Loucy (cell line): ENCODE measurements at regions not wholly inside any gene's neighbourhood (a gene's known extent, or its start where the extent isn't known, plus 50 kb on each side); places are given as distances from the start of the nearest gene placed in this dataset.

ENCODE experiments used
- H2AFZ ChIP-seq: fragments of 200-600 bp; sonication (generic); 2 replicates; pipeline ENCODE4 v1.6.0; 2016; ENCODE audit warnings: antibody characterized with exemption, mild to moderate bottlenecking, low read length, moderate library complexity
- H3F3A ChIP-seq: fragments of 200-600 bp; 2 replicates; pipeline ENCODE4 v1.6.0; 2016; ENCODE audit warnings: antibody characterized with exemption, low read depth, mild to moderate bottlenecking
- H3K27me3 ChIP-seq: fragments of 200-600 bp; sonication (generic); 2 replicates; pipeline ENCODE4 v1.6.1; 2014; ENCODE audit warnings: low read length, mild to moderate bottlenecking; ENCODE audit not compliant: insufficient read depth, poor library complexity, severe bottlenecking
- H3K36me3 ChIP-seq: fragments of 200-600 bp; sonication (generic); 2 replicates; pipeline ENCODE4 v1.6.1; 2016; ENCODE audit warnings: low read length; ENCODE audit not compliant: insufficient read depth
- H3K4me1 ChIP-seq: fragments of 200-600 bp; sonication (generic); 2 replicates; pipeline ENCODE4 v1.5.1; 2014; ENCODE audit warnings: low read length, mild to moderate bottlenecking; ENCODE audit not compliant: insufficient read depth, poor library complexity, severe bottlenecking
- H3K4me2 ChIP-seq: fragments of 200-600 bp; sonication (generic); 2 replicates; pipeline ENCODE4 v1.6.0; 2014; ENCODE audit warnings: antibody characterized with exemption, low read length, low read depth, mild to moderate bottlenecking; ENCODE audit not compliant: poor library complexity, severe bottlenecking
- H3K4me3 ChIP-seq: fragments of 200-600 bp; sonication (generic); 2 replicates; pipeline ENCODE4 v1.5.1; 2014; ENCODE audit warnings: low read length, mild to moderate bottlenecking, mixed read lengths; ENCODE audit not compliant: poor library complexity, severe bottlenecking
- H3K79me2 ChIP-seq: fragments of 200-600 bp; sonication (generic); 2 replicates; pipeline ENCODE4 v1.6.1; 2014; ENCODE audit warnings: low read length; ENCODE audit not compliant: insufficient read depth
- H3K9ac ChIP-seq: fragments of 200-600 bp; sonication (generic); 2 replicates; pipeline ENCODE4 v1.6.0; 2014; ENCODE audit warnings: mild to moderate bottlenecking, low read depth, low read length, moderate library complexity; ENCODE audit not compliant: poor library complexity, severe bottlenecking
- H3K9me2 ChIP-seq: fragments of 200-600 bp; sonication (generic); replicated peaks from 2 replicates; pipeline ENCODE4 v1.6.1; 2016; ENCODE audit warnings: low read depth, low read length, mixed read lengths
- H3K9me3 ChIP-seq: fragments of 200-600 bp; sonication (generic); 2 replicates; pipeline ENCODE4 v1.6.1; 2014; ENCODE audit warnings: mild to moderate bottlenecking, antibody characterized with exemption, low read length, low read depth; ENCODE audit not compliant: insufficient read depth
- H4K20me1 ChIP-seq: fragments of 200-600 bp; sonication (generic); 2 replicates; pipeline ENCODE4 v1.6.0; 2014; ENCODE audit warnings: antibody characterized with exemption, low read length, mild to moderate bottlenecking; ENCODE audit not compliant: insufficient read depth, poor library complexity, severe bottlenecking
- EZH2phosphoT487 ChIP-seq: fragments of 200-600 bp; IDR thresholded peaks from 2 replicates; pipeline ENCODE4 v1.6.1; 2018; ENCODE audit warnings: antibody characterized with exemption, mild to moderate bottlenecking, moderate library complexity, borderline replicate concordance
- TF ChIP-seq, protein P1 (sequence below): fragments of 200-600 bp; sonication (generic); conservative IDR thresholded peaks from 2 replicates; pipeline ENCODE4 v1.5.1; 2014; ENCODE audit warnings: mild to moderate bottlenecking, antibody characterized with exemption, low read length

GRCh38 chr13:40352380-40352778, 314.1 kb downstream of the FOXO1 start:
- TF ChIP-seq, protein P1, sequence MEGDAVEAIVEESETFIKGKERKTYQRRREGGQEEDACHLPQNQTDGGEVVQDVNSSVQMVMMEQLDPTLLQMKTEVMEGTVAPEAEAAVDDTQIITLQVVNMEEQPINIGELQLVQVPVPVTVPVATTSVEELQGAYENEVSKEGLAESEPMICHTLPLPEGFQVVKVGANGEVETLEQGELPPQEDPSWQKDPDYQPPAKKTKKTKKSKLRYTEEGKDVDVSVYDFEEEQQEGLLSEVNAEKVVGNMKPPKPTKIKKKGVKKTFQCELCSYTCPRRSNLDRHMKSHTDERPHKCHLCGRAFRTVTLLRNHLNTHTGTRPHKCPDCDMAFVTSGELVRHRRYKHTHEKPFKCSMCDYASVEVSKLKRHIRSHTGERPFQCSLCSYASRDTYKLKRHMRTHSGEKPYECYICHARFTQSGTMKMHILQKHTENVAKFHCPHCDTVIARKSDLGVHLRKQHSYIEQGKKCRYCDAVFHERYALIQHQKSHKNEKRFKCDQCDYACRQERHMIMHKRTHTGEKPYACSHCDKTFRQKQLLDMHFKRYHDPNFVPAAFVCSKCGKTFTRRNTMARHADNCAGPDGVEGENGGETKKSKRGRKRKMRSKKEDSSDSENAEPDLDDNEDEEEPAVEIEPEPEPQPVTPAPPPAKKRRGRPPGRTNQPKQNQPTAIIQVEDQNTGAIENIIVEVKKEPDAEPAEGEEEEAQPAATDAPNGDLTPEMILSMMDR = no peak
- TF ChIP-seq EZH2phosphoT487 = no peak
- no peak overlapping the region for H3K9ac ChIP-seq
- H4K20me1 ChIP-seq = no peaks in the 10 kb centered on the region

GRCh38 chr13:40352802-40353562, 313.5 kb downstream of the FOXO1 start:
- no peaks in the 10 kb centered on the region for H3K9me2 ChIP-seq
- no peaks in the 10 kb centered on the region for H4K20me1 ChIP-seq
- H3K36me3 ChIP-seq = no peaks in the 10 kb centered on the region
- H3K79me2 ChIP-seq = no peaks in the 10 kb centered on the region
- no peaks in the 10 kb centered on the region for H3F3A ChIP-seq
- no peak overlapping the region for H3K4me2 ChIP-seq
- no peak overlapping the region for H2AFZ ChIP-seq
- no peak for TF ChIP-seq EZH2phosphoT487
- TF ChIP-seq, protein P1 = no peak
- H3K4me3 ChIP-seq = no peak overlapping the region
- H3K9me3 ChIP-seq = no peaks in the 10 kb centered on the region
- H3K4me1 ChIP-seq = no peaks in the 10 kb centered on the region
- no peak overlapping the region for H3K9ac ChIP-seq
- no peaks in the 10 kb centered on the region for H3K27me3 ChIP-seq

More at GRCh38 chr13:40352380-40352778, 314.1 kb downstream of the FOXO1 start:
- no peak overlapping the region for H3K4me2 ChIP-seq
- no peak overlapping the region for H2AFZ ChIP-seq
- H3K4me1 ChIP-seq = no peaks in the 10 kb centered on the region
- H3F3A ChIP-seq = no peaks in the 10 kb centered on the region
- H3K9me3 ChIP-seq = no peaks in the 10 kb centered on the region
- no peak overlapping the region for H3K4me3 ChIP-seq
- no peaks in the 10 kb centered on the region for H3K79me2 ChIP-seq
- no peaks in the 10 kb centered on the region for H3K36me3 ChIP-seq
- H3K9me2 ChIP-seq = no peaks in the 10 kb centered on the region
- H3K27me3 ChIP-seq = no peaks in the 10 kb centered on the region

DNA sequence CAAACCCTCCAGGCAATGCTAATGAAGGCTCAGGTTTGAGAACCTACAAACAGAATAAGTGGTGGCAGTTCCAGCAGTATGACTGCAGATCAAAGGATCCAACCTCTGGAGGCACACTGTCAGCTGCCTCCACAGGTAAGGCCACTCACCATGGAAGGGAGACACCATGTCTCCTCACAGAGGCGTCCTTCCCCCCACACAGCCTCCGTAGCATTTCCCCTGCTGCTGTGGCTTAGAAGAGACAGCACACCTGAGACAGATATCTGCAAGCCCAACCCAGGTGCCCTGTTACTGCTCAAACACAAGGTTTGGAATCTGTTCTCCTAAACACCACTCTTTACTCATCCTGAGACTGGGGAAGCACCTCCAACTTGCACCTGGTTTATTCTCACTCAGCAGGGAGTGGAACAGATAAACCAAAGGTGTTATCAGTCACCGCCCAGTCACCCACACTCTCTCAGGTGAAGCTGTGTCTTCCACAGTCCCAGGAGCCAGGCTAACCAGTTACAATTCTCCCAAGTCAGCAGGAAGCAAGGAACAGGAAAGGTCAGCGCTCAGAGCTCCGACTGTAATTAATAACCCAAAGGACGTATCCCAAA, 311.2 kb downstream of the FOXO1 start:
- Histone ChIP-seq H2AFZ (no peak overlapping the region), H3K4me3 (no peak overlapping the region), H3K4me1 (no peaks in the 10 kb centered on the region), H3K27me3 (no peaks in the 10 kb centered on the region), H3K36me3 (no peaks in the 10 kb centered on the region), H3F3A (no peaks in the 10 kb centered on the region), H3K9me2 (no peaks in the 10 kb centered on the region), H3K79me2 (no peaks in the 10 kb centered on the region), H3K9ac (no peak overlapping the region), H4K20me1 (no peaks in the 10 kb centered on the region), H3K4me2 (no peak overlapping the region), H3K9me3 (no peaks in the 10 kb centered on the region)
- no peak for TF ChIP-seq EZH2phosphoT487
- TF ChIP-seq, protein P1 = no peak
